ENCODE measurements at regions not wholly inside any gene's neighbourhood (a gene's known extent, or its start where the extent isn't known, plus 50 kb on each side); places are given as distances from the start of the nearest gene placed in this dataset.

DNA sequence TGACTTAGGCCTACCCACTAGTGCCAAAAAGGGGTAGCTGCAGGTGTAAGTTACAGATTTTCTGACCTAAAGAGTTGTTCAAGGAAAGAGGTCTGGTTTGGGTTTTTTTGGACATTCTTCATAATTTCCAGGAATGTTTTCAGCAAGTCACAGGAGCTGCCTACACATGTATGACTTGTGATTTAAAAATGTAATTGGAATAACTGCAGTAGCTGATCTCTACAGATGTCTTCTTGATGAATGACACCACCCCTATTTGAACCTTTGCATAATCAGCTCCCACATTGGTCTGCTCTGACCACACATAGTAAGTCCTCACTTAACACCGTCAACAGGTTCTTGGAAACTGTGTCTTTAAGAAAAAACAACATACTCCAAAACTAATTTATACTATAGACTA, 481.4 kb downstream of the RASEF start:
- Histone ChIP-seq H2BK120ac (ENCODE audit: low read depth, low read length, poor library complexity, severe bottlenecking) (no peak overlapping the region), H4K91ac (ENCODE audit: insufficient read length, low read depth, low read length) (no peak overlapping the region), H2BK12ac (ENCODE audit: insufficient read length, low read depth, low read length) (no peak overlapping the region), H3K23ac (ENCODE audit: insufficient read length, low read depth, low read length) (no peak overlapping the region), H3K27me3 (ENCODE audit: insufficient read depth, low read length) (no peaks in the 10 kb centered on the region), H3K4ac (ENCODE audit: low read depth, low read length) (no peak overlapping the region), H2AFZ (ENCODE audit: low read length) (no peak overlapping the region), H2BK15ac (ENCODE audit: low read depth, low read length) (no peak overlapping the region), H3K9ac (ENCODE audit: extremely low read depth, insufficient read length, low read length) (no peak overlapping the region), H3K9me3 (ENCODE audit: control insufficient read depth, low read depth, low read length) (no peaks in the 10 kb centered on the region), H3K4me1 (ENCODE audit: insufficient read depth, low read length) (no peaks in the 10 kb centered on the region), H3K27ac (ENCODE audit: insufficient read length, low read depth, low read length) (no peak overlapping the region), H3T11ph (ENCODE audit: low read length) (no peak overlapping the region), H2BK5ac (ENCODE audit: insufficient read length, low read length) (no peak overlapping the region), H4K5ac (ENCODE audit: insufficient read length, low read depth, low read length) (no peak overlapping the region), H4K20me1 (ENCODE audit: control insufficient read depth, insufficient read depth, insufficient read length) (no peaks in the 10 kb centered on the region), H3K79me2 (ENCODE audit: insufficient read depth, low read length) (no peaks in the 10 kb centered on the region), H2BK20ac (ENCODE audit: low read depth, low read length, poor library complexity, severe bottlenecking) (no peak overlapping the region), H2AK5ac (ENCODE audit: insufficient read length, low read length) (no peak overlapping the region), H3K14ac (ENCODE audit: insufficient read depth, low read length) (no peak overlapping the region), H3K4me2 (ENCODE audit: insufficient read depth, insufficient read length, low read length) (no peak overlapping the region), H3K23me2 (ENCODE audit: insufficient read length, low read depth, low read length, poor library complexity, severe bottlenecking) (no peaks in the 10 kb centered on the region), H3K18ac (ENCODE audit: insufficient read length, low read depth, low read length) (no peak overlapping the region), H3K79me1 (ENCODE audit: insufficient read depth, low read depth, low read length, poor library complexity, severe bottlenecking) (no peaks in the 10 kb centered on the region), H3K56ac (ENCODE audit: insufficient read length, low read depth, low read length) (no peak overlapping the region), H4K8ac (replicated peaks; ENCODE audit: insufficient read length, low read depth, low read length) (no peak overlapping the region)
- H3K27me3 Mint-ChIP-seq (ENCODE audit: low read depth), result no peaks in the 10 kb centered on the region
- no peak for DNase-seq
- H3K4me3 Mint-ChIP-seq, result no peak overlapping the region
- no peak overlapping the region for H3K27ac Mint-ChIP-seq
- TF ChIP-seq, protein P1, sequence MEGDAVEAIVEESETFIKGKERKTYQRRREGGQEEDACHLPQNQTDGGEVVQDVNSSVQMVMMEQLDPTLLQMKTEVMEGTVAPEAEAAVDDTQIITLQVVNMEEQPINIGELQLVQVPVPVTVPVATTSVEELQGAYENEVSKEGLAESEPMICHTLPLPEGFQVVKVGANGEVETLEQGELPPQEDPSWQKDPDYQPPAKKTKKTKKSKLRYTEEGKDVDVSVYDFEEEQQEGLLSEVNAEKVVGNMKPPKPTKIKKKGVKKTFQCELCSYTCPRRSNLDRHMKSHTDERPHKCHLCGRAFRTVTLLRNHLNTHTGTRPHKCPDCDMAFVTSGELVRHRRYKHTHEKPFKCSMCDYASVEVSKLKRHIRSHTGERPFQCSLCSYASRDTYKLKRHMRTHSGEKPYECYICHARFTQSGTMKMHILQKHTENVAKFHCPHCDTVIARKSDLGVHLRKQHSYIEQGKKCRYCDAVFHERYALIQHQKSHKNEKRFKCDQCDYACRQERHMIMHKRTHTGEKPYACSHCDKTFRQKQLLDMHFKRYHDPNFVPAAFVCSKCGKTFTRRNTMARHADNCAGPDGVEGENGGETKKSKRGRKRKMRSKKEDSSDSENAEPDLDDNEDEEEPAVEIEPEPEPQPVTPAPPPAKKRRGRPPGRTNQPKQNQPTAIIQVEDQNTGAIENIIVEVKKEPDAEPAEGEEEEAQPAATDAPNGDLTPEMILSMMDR (conservative IDR thresholded peaks at IDR 0.05), result no peak
- no CpG with 5 or more reads among the region's 1 CpG for WGBS (ENCODE audit: extremely low coverage, insufficient read length, low lambda C conversion rate)
- no peaks in the 10 kb centered on the region; a peak in 1 of 4 replicates for H3K4me1 Mint-ChIP-seq
- H3K9me3 Mint-ChIP-seq, result peaks cover 15 to 17% of the 10 kb centered on the region in 2 experiments
- peaks cover 2 to 13% (median 4%) of the 10 kb centered on the region in 3 experiments; a peak in 5 of 7 replicates for H3K36me3 Mint-ChIP-seq (ENCODE audit: insufficient read depth in 1 of 3, low read depth in 3 of 3)
